Ishikawa (cell line): ENCODE measurements at regions not wholly inside any gene's neighbourhood (a gene's known extent, or its start where the extent isn't known, plus 50 kb on each side); places are given as distances from the start of the nearest gene placed in this dataset.

Experiments used
- CEBPB ChIP-seq: IDR thresholded peaks from 2 replicates; pipeline ENCODE4 v1.6.1; 2012
- CREB1 ChIP-seq: IDR thresholded peaks from 2 replicates; pipeline ENCODE4 v1.6.1; 2012; ENCODE audit warnings: low read depth
- EP300 ChIP-seq: IDR thresholded peaks from 2 replicates; pipeline ENCODE4 v1.6.1; 2012; ENCODE audit warnings: borderline replicate concordance
- FOXM1 ChIP-seq: IDR thresholded peaks from 2 replicates; pipeline ENCODE4 v1.6.1; 2012; ENCODE audit warnings: low read depth, borderline replicate concordance
- NFIC ChIP-seq: IDR thresholded peaks from 2 replicates; pipeline ENCODE4 v1.6.1; 2012
- RAD21 ChIP-seq: IDR thresholded peaks from 2 replicates; pipeline ENCODE4 v1.6.1; 2012; ENCODE audit warnings: low read depth
- TAF1 ChIP-seq: IDR thresholded peaks from 2 replicates; pipeline ENCODE4 v1.6.1; 2012; ENCODE audit warnings: low read depth, mild to moderate bottlenecking
- TCF12 ChIP-seq: IDR thresholded peaks from 2 replicates; pipeline ENCODE4 v1.6.1; 2012; ENCODE audit warnings: low read depth
- TEAD4 ChIP-seq: IDR thresholded peaks from 2 replicates; pipeline ENCODE4 v1.6.1; 2012
- TF ChIP-seq, protein P1 (sequence below): IDR thresholded peaks from 2 replicates; pipeline ENCODE4 v1.6.1; 2012
- TF ChIP-seq, protein P2 (sequence below): IDR thresholded peaks from 2 replicates; pipeline ENCODE4 v1.6.1; 2012
- TF ChIP-seq, protein P3 (sequence below): IDR thresholded peaks from 2 replicates; pipeline ENCODE4 v1.6.1; 2012; ENCODE audit warnings: low read depth, mild to moderate bottlenecking

DNA sequence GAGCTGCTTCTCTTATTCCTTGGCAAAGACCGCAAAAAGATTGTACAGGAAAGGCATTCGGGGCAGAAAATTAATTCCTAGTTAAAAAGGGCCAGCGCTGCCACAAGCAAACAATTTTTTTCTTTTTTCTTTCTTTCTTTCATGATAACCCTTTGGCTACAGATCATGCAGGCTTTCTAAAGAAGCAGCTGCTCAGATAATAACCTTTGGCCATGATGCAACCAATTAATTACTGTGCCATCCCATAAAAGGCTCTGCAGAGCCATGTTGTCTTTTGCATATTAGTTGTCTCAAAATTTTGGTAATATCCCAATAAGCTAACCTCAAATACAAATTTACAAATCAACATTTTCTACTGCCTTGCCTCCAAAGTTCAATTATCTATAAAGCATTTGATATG lies 758.4 kb upstream of the SEMA6A start:
- no peak for TF ChIP-seq CREB1
- no peak for TF ChIP-seq NFIC
- TF ChIP-seq, protein P1, sequence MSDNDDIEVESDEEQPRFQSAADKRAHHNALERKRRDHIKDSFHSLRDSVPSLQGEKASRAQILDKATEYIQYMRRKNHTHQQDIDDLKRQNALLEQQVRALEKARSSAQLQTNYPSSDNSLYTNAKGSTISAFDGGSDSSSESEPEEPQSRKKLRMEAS: no peak
- TF ChIP-seq EP300: no peak
- TF ChIP-seq, protein P2, sequence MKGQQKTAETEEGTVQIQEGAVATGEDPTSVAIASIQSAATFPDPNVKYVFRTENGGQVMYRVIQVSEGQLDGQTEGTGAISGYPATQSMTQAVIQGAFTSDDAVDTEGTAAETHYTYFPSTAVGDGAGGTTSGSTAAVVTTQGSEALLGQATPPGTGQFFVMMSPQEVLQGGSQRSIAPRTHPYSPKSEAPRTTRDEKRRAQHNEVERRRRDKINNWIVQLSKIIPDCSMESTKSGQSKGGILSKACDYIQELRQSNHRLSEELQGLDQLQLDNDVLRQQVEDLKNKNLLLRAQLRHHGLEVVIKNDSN: no peak
- TF ChIP-seq TEAD4: no peak
- TF ChIP-seq TAF1: no peak
- TF ChIP-seq RAD21: no peak
- TF ChIP-seq, protein P3, sequence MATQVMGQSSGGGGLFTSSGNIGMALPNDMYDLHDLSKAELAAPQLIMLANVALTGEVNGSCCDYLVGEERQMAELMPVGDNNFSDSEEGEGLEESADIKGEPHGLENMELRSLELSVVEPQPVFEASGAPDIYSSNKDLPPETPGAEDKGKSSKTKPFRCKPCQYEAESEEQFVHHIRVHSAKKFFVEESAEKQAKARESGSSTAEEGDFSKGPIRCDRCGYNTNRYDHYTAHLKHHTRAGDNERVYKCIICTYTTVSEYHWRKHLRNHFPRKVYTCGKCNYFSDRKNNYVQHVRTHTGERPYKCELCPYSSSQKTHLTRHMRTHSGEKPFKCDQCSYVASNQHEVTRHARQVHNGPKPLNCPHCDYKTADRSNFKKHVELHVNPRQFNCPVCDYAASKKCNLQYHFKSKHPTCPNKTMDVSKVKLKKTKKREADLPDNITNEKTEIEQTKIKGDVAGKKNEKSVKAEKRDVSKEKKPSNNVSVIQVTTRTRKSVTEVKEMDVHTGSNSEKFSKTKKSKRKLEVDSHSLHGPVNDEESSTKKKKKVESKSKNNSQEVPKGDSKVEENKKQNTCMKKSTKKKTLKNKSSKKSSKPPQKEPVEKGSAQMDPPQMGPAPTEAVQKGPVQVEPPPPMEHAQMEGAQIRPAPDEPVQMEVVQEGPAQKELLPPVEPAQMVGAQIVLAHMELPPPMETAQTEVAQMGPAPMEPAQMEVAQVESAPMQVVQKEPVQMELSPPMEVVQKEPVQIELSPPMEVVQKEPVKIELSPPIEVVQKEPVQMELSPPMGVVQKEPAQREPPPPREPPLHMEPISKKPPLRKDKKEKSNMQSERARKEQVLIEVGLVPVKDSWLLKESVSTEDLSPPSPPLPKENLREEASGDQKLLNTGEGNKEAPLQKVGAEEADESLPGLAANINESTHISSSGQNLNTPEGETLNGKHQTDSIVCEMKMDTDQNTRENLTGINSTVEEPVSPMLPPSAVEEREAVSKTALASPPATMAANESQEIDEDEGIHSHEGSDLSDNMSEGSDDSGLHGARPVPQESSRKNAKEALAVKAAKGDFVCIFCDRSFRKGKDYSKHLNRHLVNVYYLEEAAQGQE: no peak
- no peak for TF ChIP-seq CEBPB
- no peak for TF ChIP-seq FOXM1
- no peak for TF ChIP-seq TCF12
